Body of pancreas (tissue), 4 donors: ENCODE measurements at regions not wholly inside any gene's neighbourhood (a gene's known extent, or its start where the extent isn't known, plus 50 kb on each side); places are given as distances from the start of the nearest gene placed in this dataset.

Experiments
- POLR2A ChIP-seq, 3 donors: fragments of 450-650 bp; IDR thresholded peaks; one replicate each; pipeline ENCODE4 v1.6.1; 2016; ENCODE audit warnings: antibody characterized with exemption in 3 of 3, mild to moderate bottlenecking in 2 of 3
- TF ChIP-seq, protein P1 (sequence below), 7 experiments: fragments of 450-650 bp in 4 of 7; fragments of 200-600 bp in 3 of 7; sonication (generic) in 3 of 7; IDR thresholded peaks; one replicate each; pipeline ENCODE4 v1.5.1; 2016 to 2019; ENCODE audit warnings: antibody characterized with exemption in 7 of 7

DNA sequence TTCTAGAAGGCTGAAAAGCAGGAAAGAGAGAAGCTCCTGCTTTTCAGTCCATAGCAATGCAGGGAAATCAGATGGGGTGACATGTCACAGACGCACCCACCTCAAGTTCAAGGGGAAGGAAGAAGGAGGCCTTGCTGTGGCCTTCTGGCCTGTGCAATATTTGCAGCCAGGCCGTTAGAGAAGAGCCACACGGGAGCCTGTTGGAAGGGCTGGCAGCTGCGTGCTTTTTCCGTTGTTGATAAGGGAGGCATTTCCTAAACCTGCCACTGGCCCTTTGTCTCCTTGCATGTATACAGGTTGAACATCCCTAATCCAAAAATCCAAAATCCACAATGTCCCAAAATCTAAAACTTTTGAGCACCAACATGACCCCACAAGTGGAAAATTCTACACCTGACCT is 492.5 kb upstream of the ZMIZ1 start:
- TF ChIP-seq, protein P1, sequence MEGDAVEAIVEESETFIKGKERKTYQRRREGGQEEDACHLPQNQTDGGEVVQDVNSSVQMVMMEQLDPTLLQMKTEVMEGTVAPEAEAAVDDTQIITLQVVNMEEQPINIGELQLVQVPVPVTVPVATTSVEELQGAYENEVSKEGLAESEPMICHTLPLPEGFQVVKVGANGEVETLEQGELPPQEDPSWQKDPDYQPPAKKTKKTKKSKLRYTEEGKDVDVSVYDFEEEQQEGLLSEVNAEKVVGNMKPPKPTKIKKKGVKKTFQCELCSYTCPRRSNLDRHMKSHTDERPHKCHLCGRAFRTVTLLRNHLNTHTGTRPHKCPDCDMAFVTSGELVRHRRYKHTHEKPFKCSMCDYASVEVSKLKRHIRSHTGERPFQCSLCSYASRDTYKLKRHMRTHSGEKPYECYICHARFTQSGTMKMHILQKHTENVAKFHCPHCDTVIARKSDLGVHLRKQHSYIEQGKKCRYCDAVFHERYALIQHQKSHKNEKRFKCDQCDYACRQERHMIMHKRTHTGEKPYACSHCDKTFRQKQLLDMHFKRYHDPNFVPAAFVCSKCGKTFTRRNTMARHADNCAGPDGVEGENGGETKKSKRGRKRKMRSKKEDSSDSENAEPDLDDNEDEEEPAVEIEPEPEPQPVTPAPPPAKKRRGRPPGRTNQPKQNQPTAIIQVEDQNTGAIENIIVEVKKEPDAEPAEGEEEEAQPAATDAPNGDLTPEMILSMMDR (IDR thresholded peaks at IDR 0.05) = no peak
- TF ChIP-seq POLR2A (IDR thresholded peaks at IDR 0.05) = no peak
